ENCODE measurements at regions not wholly inside any gene's neighbourhood (a gene's known extent, or its start where the extent isn't known, plus 50 kb on each side); places are given as distances from the start of the nearest gene placed in this dataset.

GRCh38 chr10:43905512-43906236 lies 257.0 kb upstream of the ZNF32 start:
- peak; percentile 71 for DNase-seq (ENCODE audit: low read depth)

GRCh38 chr10:43904844-43905243 lies 256.2 kb upstream of the ZNF32 start:
- TF ChIP-seq CTCF (conservative IDR thresholded peaks at IDR 0.05; ENCODE audit: low read depth, low read length), result peak; percentile 21
- no peak overlapping the region for H3K4me3 ChIP-seq (ENCODE audit: low read depth, low read length)
- DNase-seq (ENCODE audit: low read depth), result peak; percentile 30

More at GRCh38 chr10:43905512-43906236, 257.0 kb upstream of the ZNF32 start:
- no peak for TF ChIP-seq CTCF (conservative IDR thresholded peaks at IDR 0.05; ENCODE audit: low read depth, low read length)
- H3K4me3 ChIP-seq (ENCODE audit: low read depth, low read length), result no peak overlapping the region

DNA sequence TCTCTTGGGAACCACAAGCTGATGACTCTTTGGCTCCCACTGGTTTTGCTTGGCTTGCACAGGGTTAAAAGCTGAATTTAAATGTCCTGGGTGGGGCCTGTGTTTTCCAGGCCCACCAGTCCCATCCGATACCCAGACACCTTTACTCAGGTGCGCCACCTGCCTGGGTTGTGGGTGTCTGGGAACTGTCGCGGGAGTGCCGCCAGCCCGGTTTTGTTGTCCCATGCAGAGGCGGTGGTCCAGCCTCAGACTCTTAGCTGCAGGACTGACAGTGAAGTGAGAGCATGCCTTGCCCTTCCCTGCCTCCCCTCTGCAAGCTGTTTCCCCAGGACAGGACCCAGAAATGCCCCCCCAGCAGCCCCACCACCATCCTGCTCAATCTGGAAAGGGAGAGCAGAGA lies 255.6 kb upstream of the ZNF32 start:
- no peak overlapping the region for H3K4me3 ChIP-seq (ENCODE audit: low read depth, low read length)
- DNase-seq (ENCODE audit: low read depth), result no peak
- TF ChIP-seq CTCF (conservative IDR thresholded peaks at IDR 0.05; ENCODE audit: low read depth, low read length), result no peak

GRCh38 chr10:43903451-43903850 lies 254.8 kb upstream of the ZNF32 start:
- no peak for DNase-seq (ENCODE audit: low read depth)
- TF ChIP-seq CTCF (conservative IDR thresholded peaks at IDR 0.05; ENCODE audit: low read depth, low read length), result no peak
- H3K4me3 ChIP-seq (ENCODE audit: low read depth, low read length), result no peak overlapping the region

GRCh38 chr10:43902842-43903241 lies 254.2 kb upstream of the ZNF32 start:
- TF ChIP-seq CTCF (conservative IDR thresholded peaks at IDR 0.05; ENCODE audit: low read depth, low read length), result no peak
- no peak for DNase-seq (ENCODE audit: low read depth)
- H3K4me3 ChIP-seq (ENCODE audit: low read depth, low read length), result no peak overlapping the region

- no peak overlapping the region for H3K4me3 ChIP-seq (ENCODE audit: low read depth, low read length)
- DNase-seq (ENCODE audit: low read depth), result no peak
- no peak for TF ChIP-seq CTCF (conservative IDR thresholded peaks at IDR 0.05; ENCODE audit: low read depth, low read length)
Observed at GRCh38 chr10:43901744-43902504, 253.2 kb upstream of the ZNF32 start.

Data from choroid plexus epithelial cell (primary cell).